Activated B cell treated with CpG ODN at 0.5 μM for 24 hours (primary cell): ENCODE measurements at regions not wholly inside any gene's neighbourhood (a gene's known extent, or its start where the extent isn't known, plus 50 kb on each side); places are given as distances from the start of the nearest gene placed in this dataset.

ENCODE experiments used
- ATAC-seq: fragments of 200-7000 bp; cut with Tn5 transposase; one replicate; pipeline ENCODE4 v1.10.0; 2021; ENCODE audit warnings: low read depth, mild to moderate bottlenecking, moderate library complexity
- CTCF ChIA-PET: fragments of 350-600 bp; sonication (Branson Sonifier 250); formaldehyde crosslinking; loops from one replicate; lab custom pipeline; 2021; ENCODE audit warnings: antibody characterized with exemption; lab: Charles Lee
- POLR2A ChIA-PET: fragments of 350-600 bp; sonication (Branson Sonifier 250); formaldehyde crosslinking; loops from one replicate; lab custom pipeline; 2021; ENCODE audit warnings: antibody characterized with exemption; lab: Charles Lee
- DNase-seq: peaks from one replicate; pipeline ENCODE4 v3.0.0; 2022
- H3K27ac Mint-ChIP-seq: one replicate; pipeline ENCODE4 v1.8.0; 2020; ENCODE audit warnings: mixed read lengths
- H3K27me3 Mint-ChIP-seq: one replicate; pipeline ENCODE4 v1.8.0; 2021; ENCODE audit warnings: mixed read lengths
- H3K36me3 Mint-ChIP-seq: one replicate; pipeline ENCODE4 v1.8.0; 2021; ENCODE audit warnings: low read depth, mixed read lengths
- H3K4me1 Mint-ChIP-seq: one replicate; pipeline ENCODE4 v1.8.0; 2021; ENCODE audit warnings: mixed read lengths
- H3K4me3 Mint-ChIP-seq: one replicate; pipeline ENCODE4 v1.8.0; 2020; ENCODE audit warnings: mild to moderate bottlenecking, mixed read lengths
- H3K9me3 Mint-ChIP-seq: one replicate; pipeline ENCODE4 v1.8.0; 2020; ENCODE audit warnings: mixed read lengths
- intact Hi-C: fragments of 100-400 bp; cut with micrococcal nuclease; formaldehyde crosslinking; loops from one replicate; pipeline ENCODE4 v1.15.1; 2024
- TF ChIP-seq, protein P1 (sequence below): fragments of 200-600 bp; IDR thresholded peaks from one replicate; pipeline ENCODE4 v1.8.0; 2022; ENCODE audit warnings: antibody characterized with exemption, mild to moderate bottlenecking

DNA sequence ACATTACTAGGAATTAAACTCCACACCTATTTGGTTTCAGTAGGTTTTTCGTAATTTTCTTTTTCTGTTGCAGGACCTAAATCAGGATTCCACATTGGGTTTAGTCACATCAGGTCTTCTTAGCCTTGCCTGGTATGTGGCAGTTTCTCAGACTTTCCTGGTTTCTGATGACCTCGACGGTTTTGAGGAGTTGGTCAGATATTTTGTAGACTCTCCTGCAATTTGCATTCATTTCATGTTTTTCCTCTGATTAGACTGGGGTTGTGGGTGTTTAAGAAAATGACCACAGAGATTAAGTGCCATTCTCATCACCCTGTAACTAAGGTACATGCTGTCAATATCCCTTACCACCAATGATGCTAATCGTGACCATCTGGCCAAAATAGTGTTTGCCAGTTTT, 97.3 kb upstream of the ST6GAL2 start:
- H3K27me3 Mint-ChIP-seq, result no peaks in the 10 kb centered on the region
- ChIA-PET CTCF (no interaction called here), POLR2A (no interaction called here)
- H3K27ac Mint-ChIP-seq, result no peak overlapping the region
- TF ChIP-seq, protein P1, sequence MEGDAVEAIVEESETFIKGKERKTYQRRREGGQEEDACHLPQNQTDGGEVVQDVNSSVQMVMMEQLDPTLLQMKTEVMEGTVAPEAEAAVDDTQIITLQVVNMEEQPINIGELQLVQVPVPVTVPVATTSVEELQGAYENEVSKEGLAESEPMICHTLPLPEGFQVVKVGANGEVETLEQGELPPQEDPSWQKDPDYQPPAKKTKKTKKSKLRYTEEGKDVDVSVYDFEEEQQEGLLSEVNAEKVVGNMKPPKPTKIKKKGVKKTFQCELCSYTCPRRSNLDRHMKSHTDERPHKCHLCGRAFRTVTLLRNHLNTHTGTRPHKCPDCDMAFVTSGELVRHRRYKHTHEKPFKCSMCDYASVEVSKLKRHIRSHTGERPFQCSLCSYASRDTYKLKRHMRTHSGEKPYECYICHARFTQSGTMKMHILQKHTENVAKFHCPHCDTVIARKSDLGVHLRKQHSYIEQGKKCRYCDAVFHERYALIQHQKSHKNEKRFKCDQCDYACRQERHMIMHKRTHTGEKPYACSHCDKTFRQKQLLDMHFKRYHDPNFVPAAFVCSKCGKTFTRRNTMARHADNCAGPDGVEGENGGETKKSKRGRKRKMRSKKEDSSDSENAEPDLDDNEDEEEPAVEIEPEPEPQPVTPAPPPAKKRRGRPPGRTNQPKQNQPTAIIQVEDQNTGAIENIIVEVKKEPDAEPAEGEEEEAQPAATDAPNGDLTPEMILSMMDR, result no peak
- intact Hi-C loops, result no loop called here
- H3K9me3 Mint-ChIP-seq, result peaks cover 2% of the 10 kb centered on the region
- ATAC-seq (no peak), DNase-seq (no peak)
- no peaks in the 10 kb centered on the region for H3K36me3 Mint-ChIP-seq
- H3K4me3 Mint-ChIP-seq, result no peak overlapping the region
- H3K4me1 Mint-ChIP-seq, result no peaks in the 10 kb centered on the region

DNA sequence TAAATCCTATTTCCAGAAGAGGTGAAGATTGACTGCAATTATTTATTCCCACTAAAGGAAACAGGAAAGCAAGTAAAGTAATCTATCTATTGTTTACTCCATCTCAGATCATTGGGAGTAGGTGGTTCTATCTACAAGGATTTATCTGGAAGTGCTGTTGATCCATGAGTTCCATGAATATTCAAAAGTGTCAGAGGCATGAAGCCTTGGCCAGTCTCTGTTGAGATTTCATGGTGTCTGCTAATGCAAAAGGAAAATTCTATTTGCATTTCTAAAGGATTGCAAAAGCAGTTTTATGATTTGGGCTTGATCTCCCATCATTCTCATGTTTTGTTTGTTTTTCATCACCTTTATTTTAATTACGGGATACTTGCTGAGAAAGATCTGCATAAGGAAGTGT, 102.4 kb upstream of the ST6GAL2 start:
- ATAC-seq, result no peak
- POLR2A ChIA-PET, result no interaction called here
- TF ChIP-seq, protein P1, result no peak
- no peaks in the 10 kb centered on the region for H3K4me1 Mint-ChIP-seq
- H3K27me3 Mint-ChIP-seq, result no peaks in the 10 kb centered on the region
- no peak overlapping the region for H3K27ac Mint-ChIP-seq
- intact Hi-C loops, result no loop called here
- H3K4me3 Mint-ChIP-seq, result no peak overlapping the region
- no peak for DNase-seq
- H3K9me3 Mint-ChIP-seq, result no peaks in the 10 kb centered on the region
- CTCF ChIA-PET, result no interaction called here
- H3K36me3 Mint-ChIP-seq, result no peaks in the 10 kb centered on the region

DNA sequence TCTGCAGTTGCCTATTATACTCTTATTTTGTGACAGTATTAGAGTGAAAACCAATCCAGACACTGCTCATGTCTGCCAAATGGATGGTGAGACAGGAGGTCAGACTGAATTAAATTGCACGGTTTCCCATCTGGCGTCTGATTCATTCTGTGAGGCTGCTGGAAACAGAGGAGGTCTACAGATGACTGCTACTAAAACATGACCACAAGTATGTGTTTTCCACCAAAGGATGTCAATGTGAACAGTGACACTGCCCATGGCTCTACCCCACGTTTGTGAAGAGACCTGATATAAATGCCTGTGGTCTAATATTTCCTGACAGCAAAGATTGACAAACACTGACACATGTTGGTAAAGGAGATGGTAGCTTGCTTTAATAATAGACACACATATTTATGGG, 104.3 kb upstream of the ST6GAL2 start:
- peaks cover 3% of the 10 kb centered on the region for H3K9me3 Mint-ChIP-seq
- DNase-seq, result no peak
- H3K36me3 Mint-ChIP-seq, result no peaks in the 10 kb centered on the region
- no peak overlapping the region for H3K4me3 Mint-ChIP-seq
- no peak for ATAC-seq
- no peak overlapping the region for H3K27ac Mint-ChIP-seq
- intact Hi-C loops, result no loop called here
- H3K27me3 Mint-ChIP-seq, result no peaks in the 10 kb centered on the region
- CTCF ChIA-PET, result no interaction called here
- POLR2A ChIA-PET, result no interaction called here
- no peaks in the 10 kb centered on the region for H3K4me1 Mint-ChIP-seq
- TF ChIP-seq, protein P1, result no peak

DNA sequence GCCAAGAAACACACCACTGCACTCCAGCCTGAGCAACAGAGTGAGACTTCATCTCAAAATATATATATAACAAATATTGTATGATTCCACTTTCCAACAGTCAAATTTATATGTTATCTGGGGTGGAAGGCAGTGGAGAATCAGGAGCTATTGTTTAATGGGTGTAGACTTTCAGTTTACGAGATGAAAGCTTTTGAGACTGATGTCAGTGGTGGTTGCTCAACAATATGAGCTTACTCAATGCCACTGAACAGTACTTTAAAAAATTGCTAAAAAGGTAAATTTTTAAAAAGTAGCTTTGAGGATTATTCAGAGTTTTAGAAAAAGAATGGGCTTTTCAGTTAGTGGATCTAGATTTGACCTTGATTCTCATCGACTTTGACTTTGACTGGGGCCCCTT, 105.9 kb upstream of the ST6GAL2 start:
- Mint-ChIP-seq H3K27ac (no peak overlapping the region), H3K27me3 (no peaks in the 10 kb centered on the region), H3K4me1 (no peaks in the 10 kb centered on the region), H3K4me3 (no peak overlapping the region), H3K36me3 (no peaks in the 10 kb centered on the region), H3K9me3 (peaks cover 5% of the 10 kb centered on the region)
- CTCF ChIA-PET, result no interaction called here
- intact Hi-C loops, result no loop called here
- ATAC-seq (no peak), DNase-seq (no peak)
- POLR2A ChIA-PET, result no interaction called here
- TF ChIP-seq, protein P1, result no peak

DNA sequence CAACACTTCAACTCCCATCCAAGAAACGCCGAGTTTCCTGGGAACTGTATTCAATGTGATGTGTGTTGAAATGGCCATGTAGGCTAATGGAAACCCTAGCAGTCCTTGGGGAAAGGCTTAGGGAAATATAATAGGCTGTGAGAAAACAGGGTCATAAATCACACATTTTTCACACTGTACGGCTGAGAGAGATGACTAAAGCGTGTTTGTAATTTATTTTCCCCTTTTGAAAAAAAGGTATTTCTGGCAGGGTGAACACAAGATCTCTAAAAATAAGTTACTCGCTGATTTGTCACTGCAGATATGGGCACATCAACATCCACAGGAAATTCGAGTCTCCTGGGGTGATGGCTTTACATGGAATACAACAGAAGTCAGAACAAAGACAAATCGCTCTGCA, 109.6 kb upstream of the ST6GAL2 start:
- Mint-ChIP-seq H3K4me1 (no peaks in the 10 kb centered on the region), H3K9me3 (peaks cover 5% of the 10 kb centered on the region), H3K27me3 (no peaks in the 10 kb centered on the region), H3K27ac (no peak overlapping the region), H3K4me3 (no peak overlapping the region), H3K36me3 (no peaks in the 10 kb centered on the region)
- TF ChIP-seq, protein P1, result no peak
- ChIA-PET CTCF (no interaction called here), POLR2A (no interaction called here)
- DNase-seq (no peak), ATAC-seq (no peak)
- intact Hi-C loops, result no loop called here
